Renal cortex interstitium (tissue), 11 donors: ENCODE measurements at regions not wholly inside any gene's neighbourhood (a gene's known extent, or its start where the extent isn't known, plus 50 kb on each side); places are given as distances from the start of the nearest gene placed in this dataset.
"Not testable (repeated sequence)": the region's sequence is repeated elsewhere in the genome, so short reads cannot be mapped to it uniquely, and the experiment has no call there.

Source experiments
- DNase-seq, 11 donors: peaks; one replicate each; pipeline ENCODE4 v3.0.0-alpha.2; 2013; ENCODE audit warnings: low read depth in 9 of 11, low spot score in 4 of 11; ENCODE audit errors: extremely low read depth in 1 of 11

GRCh38 chr7:32243687-32244290 lies 173.6 kb upstream of the PDE1C start:
- DNase-seq: no peak

DNA sequence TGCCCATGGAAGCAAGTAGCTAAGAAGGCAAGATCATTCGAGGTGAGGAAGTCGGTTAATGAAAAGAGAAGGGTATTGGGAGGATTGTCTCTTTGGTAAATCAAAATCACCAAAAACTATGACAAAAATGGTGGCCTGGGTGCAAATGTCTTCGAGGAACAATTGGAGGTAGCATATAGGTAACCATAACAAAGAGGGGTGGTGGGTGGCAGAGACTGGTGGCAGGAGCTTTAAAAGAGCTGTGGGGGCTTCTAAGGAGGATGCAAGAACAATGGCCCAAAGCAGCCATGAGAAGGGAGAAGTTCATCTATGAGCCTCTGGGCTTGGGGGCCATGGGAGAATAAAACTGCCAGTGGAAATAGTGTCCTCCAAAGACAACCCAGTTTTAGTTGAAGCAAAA lies 172.2 kb upstream of the PDE1C start:
- DNase-seq: no peak

DNA sequence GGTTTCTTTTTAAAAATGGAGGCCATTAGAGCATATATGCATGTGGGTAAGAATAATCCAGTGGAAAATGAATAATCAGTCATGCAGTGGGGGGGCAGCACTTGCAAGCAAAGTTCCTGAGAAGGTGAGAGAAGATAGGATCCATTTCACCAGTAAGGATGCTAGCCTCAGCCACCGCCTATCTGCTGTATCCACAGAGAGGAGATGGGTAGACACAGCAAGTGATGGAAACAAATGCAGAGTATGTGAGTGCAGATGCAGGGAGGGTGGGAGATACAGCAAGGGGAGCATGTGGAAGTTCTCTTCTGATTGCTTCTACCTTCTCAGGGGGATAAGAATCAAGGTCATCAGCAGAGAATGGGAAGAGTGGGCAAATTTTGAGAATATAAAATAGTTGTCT lies 171.4 kb upstream of the PDE1C start:
- DNase-seq: no peak

GRCh38 chr7:32239764-32240163 lies 169.6 kb upstream of the PDE1C start:
- no peak for DNase-seq

DNA sequence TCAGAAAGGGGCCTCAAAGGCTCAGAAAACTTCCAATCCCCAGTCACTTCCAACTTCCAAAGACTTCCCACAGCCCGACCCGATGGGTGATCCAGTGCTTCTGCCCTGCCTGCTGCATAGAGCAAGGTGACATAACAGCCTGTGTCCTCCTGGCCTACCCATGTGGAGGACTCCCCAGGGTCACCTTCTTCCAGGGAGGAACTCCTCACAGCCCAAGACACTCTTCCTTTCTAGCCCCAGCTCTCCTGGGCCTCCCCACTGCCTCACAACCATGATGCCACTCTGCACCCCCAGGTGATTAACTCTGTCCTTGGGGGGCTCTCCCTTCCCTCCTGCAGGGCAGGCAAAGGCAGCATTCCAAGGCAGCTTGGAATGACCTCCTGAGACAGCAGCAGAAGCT lies 158.4 kb upstream of the PDE1C start:
- DNase-seq: no peak

DNA sequence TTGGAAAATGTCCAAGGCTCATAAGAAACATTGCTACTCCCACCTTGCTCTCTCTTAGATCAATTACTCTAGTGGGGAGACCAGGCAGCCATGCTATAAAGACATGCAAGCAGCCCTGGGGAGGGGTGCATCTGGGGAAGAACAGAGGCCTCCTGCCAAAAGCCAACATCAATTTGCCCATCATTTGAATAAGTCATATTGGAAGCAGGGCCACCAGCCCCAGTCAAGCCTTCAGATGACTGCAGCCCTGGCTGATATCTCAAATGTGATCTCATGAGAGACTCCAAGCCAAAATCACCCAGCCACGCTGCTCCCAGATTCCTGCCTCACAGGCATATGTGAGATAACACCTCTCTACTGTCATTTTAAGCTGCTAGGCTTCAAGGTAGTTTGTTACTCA lies 157.5 kb upstream of the PDE1C start:
- no peak for DNase-seq

DNA sequence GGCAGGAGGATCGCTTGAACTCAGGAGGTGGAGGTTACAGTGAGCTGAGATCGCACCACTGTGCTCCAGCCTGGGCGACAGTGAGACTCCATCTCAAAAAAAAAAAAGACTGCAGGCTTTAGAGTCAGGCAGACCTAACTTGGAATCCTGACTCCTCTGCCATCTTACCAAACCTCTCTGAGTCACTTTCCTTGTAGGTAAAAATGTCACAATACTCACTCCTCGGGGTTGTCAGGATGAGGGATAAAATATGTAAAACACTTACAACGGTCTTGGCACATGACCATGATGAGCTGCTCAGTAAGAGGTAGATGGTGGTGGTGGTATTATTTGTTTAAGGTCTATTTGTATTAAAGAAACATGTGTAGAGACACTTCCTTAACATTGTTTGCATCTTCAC lies 154.1 kb upstream of the PDE1C start:
- DNase-seq: no peak

DNA sequence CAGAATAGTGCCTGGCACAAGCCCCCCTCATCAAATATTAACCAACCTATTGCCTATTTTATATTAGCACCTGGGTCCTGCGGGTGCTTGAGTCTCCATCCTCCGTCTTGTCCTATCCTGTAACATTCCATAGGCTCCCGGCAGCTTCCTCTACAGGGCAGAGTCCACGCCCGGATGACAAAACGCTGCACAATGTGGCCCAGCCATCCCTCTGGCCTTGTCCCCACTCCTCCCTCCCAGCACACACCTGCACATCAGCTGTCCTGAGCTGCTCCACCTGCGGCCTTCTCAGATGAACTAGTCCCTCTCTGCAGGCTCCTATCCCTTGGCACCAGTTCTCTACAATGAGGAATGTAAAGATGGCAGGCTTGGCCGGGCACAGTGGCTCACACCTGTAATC lies 153.5 kb upstream of the PDE1C start:
- no peak for DNase-seq

GRCh38 chr7:32223071-32223650 lies 153.0 kb upstream of the PDE1C start:
- no peak for DNase-seq

DNA sequence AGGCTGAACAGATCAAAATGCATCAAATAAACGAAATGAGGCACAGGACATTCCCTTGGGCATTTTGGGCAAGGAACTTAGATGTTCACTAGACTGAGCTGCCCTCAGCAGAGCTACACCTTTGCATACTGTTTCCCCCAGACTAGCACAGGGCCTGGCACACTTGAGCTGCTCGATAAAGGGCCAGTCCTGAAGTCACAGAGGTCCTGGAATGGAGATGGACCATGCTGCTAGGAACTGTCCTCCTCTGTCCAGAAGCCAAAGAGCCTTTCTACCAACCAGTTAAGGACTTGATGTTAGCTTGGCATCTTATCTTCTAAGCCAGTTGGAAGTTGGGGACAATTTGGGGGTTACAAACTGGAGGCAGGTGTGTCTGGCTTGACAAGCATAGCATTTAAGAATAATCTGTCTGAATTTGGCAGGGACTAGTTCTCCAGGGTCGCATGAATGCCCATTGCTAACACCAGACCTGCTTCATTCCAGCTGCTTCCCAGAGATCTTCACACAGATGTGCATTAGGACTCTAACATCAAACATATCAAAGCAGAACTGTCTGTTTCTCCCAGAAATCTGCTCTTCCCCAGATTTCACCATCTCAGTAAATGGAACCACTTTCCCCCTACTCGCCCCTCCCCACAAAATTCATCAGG lies 152.2 kb upstream of the PDE1C start:
- no peak for DNase-seq

DNA sequence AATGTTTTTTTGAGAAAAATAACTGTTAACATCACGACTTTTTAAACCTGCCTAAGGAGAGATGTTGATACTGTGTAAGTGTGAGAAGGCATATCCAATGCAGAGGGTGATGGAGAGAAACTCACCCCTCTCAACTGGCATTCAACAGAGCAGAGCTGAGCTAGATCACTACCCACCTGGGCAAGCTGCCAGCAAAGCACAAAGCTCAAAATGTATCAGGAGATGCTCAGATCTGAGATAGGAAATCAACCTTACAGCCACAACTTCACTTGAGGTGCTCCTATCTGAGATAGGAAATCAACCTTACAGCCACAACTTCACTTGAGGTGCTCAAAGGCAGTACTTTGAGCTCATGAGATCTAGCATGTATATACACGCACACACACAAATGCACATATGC lies 151.5 kb upstream of the PDE1C start:
- DNase-seq: no peak

GRCh38 chr7:32221056-32221455 lies 150.8 kb upstream of the PDE1C start:
- no peak for DNase-seq

- not testable (repeated sequence) for DNase-seq
Observed at GRCh38 chr7:32219831-32220230, 149.6 kb upstream of the PDE1C start.

GRCh38 chr7:32219416-32219815 lies 149.2 kb upstream of the PDE1C start:
- DNase-seq: no peak

DNA sequence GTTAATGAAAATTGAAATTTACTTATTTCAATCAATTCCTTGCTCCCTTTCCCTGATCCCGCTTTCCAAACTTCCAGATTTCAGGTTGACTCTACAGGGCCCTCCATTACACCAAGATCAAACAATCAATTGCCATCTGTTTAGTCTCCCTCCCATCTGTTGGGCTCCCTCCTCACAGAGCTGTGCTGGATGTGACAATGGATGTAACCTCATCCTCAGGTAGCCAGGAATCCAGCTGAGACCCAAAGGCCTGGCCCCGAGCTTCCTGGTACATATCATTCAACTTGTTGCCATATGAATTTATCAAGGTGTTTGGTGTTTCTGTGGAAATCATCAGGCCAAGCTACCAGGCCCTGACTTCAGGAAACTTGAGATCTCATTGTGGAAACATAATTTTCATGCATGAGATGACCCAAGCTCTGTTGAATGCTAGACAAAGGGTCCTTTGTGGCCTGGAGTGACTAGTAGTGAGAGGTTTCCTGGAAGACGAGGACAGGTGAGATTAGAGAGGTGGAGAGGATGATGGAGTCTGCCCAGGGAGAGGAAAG lies 148.6 kb upstream of the PDE1C start:
- DNase-seq: no peak

- DNase-seq: no peak
Observed at GRCh38 chr7:32218154-32218467, 147.9 kb upstream of the PDE1C start.

GRCh38 chr7:32217341-32218153 lies 147.3 kb upstream of the PDE1C start:
- DNase-seq: no peak

GRCh38 chr7:32216759-32217158 lies 146.6 kb upstream of the PDE1C start:
- no peak for DNase-seq

GRCh38 chr7:32215697-32216096 lies 145.5 kb upstream of the PDE1C start:
- no peak for DNase-seq

DNA sequence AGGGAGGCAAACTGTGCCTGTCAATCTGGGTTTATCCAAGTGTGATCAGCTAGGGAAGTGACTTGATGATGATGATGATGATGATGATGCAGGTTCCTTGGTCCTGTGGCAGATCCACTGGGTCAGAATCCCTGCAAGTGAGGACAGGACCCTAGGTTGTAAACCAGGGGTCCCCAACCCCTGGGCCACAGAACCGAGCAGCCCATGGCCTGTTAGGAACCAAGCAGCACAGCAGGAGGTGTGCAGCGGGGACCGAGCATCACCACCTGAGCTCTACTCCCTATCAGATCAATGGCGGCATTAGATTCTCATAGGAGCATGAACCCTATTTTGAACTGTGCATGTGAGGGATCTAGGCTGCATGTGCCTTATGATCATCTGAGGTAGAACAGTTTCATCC lies 144.7 kb upstream of the PDE1C start:
- DNase-seq: no peak
